ENCODE measurements at regions not wholly inside any gene's neighbourhood (a gene's known extent, or its start where the extent isn't known, plus 50 kb on each side); places are given as distances from the start of the nearest gene placed in this dataset.

DNA sequence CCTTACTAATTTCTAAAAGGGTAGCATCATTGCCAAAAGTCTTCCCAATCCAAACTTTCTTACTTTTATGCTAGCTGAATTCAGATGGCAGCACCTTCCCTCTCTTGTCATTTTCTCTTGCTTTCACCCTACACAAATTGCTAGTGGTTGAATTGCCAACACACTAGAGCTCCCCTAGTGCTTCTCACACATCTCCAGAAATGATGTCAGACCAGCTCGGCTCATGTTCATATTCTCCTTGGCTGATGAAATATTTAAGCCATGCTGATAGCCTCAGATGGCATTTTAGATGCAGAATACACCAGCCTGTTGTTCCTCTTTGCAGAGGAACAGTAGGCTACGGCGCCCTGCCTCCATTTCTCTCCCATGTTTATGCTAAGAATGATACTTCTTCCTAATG lies 256.9 kb downstream of the PTBP2 start:
- TF ChIP-seq, protein P1, sequence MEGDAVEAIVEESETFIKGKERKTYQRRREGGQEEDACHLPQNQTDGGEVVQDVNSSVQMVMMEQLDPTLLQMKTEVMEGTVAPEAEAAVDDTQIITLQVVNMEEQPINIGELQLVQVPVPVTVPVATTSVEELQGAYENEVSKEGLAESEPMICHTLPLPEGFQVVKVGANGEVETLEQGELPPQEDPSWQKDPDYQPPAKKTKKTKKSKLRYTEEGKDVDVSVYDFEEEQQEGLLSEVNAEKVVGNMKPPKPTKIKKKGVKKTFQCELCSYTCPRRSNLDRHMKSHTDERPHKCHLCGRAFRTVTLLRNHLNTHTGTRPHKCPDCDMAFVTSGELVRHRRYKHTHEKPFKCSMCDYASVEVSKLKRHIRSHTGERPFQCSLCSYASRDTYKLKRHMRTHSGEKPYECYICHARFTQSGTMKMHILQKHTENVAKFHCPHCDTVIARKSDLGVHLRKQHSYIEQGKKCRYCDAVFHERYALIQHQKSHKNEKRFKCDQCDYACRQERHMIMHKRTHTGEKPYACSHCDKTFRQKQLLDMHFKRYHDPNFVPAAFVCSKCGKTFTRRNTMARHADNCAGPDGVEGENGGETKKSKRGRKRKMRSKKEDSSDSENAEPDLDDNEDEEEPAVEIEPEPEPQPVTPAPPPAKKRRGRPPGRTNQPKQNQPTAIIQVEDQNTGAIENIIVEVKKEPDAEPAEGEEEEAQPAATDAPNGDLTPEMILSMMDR (IDR thresholded peaks at IDR 0.05) = no peak
- no peak for TF ChIP-seq POLR2A (IDR thresholded peaks at IDR 0.05)
